HG03159 (cell line): ENCODE measurements at regions not wholly inside any gene's neighbourhood (a gene's known extent, or its start where the extent isn't known, plus 50 kb on each side); places are given as distances from the start of the nearest gene placed in this dataset.
A peak's percentile ranks its signal among the peaks of the same experiment; 100 is the strongest.

Experiments
- ATAC-seq: cut with Tn5 transposase; IDR thresholded peaks from one replicate; pipeline ENCODE4 v1.9.1; 2021; ENCODE audit warnings: mild to moderate bottlenecking, moderate library complexity; ENCODE audit not compliant: unreplicated experiment

- no peak for ATAC-seq
These were observed 478.7 kb downstream of the PDCD6IP start for GRCh38 chr3:34277110-34277509.

GRCh38 chr3:34279901-34280300 lies 481.5 kb downstream of the PDCD6IP start:
- no peak for ATAC-seq

- ATAC-seq = no peak
These were observed 485.3 kb downstream of the PDCD6IP start for GRCh38 chr3:34283751-34284150.

- ATAC-seq = no peak
These were observed 486.8 kb downstream of the PDCD6IP start for GRCh38 chr3:34284959-34285826.

GRCh38 chr3:34285827-34286188 lies 487.4 kb downstream of the PDCD6IP start:
- no peak for ATAC-seq

GRCh38 chr3:34292605-34293300 lies 494.3 kb downstream of the PDCD6IP start:
- no peak for ATAC-seq

- no peak for ATAC-seq
These were observed 495.8 kb downstream of the PDCD6IP start for GRCh38 chr3:34294240-34294639.

GRCh38 chr3:34296796-34297195 lies 498.4 kb downstream of the PDCD6IP start:
- no peak for ATAC-seq

GRCh38 chr3:34298653-34299052 lies 500.2 kb downstream of the PDCD6IP start:
- no peak for ATAC-seq

GRCh38 chr3:34300621-34301020 lies 502.2 kb downstream of the PDCD6IP start:
- ATAC-seq = no peak

GRCh38 chr3:34301313-34301712 lies 502.9 kb downstream of the PDCD6IP start:
- ATAC-seq = no peak

- no peak for ATAC-seq
These were observed 506.8 kb downstream of the PDCD6IP start for GRCh38 chr3:34305266-34305665.

- no peak for ATAC-seq
These were observed 514.3 kb downstream of the PDCD6IP start for GRCh38 chr3:34312684-34313083.

GRCh38 chr3:34319881-34320280 lies 521.5 kb downstream of the PDCD6IP start:
- no peak for ATAC-seq

- ATAC-seq = peak; percentile 60
These were observed 525.1 kb downstream of the PDCD6IP start for GRCh38 chr3:34323517-34323916.

GRCh38 chr3:34346656-34347055 lies 548.2 kb downstream of the PDCD6IP start:
- ATAC-seq = no peak

GRCh38 chr3:34351882-34352777 lies 553.7 kb downstream of the PDCD6IP start:
- no peak for ATAC-seq

- no peak for ATAC-seq
These were observed 554.4 kb downstream of the PDCD6IP start for GRCh38 chr3:34352778-34353331.

GRCh38 chr3:34357461-34357860 lies 559.0 kb downstream of the PDCD6IP start:
- no peak for ATAC-seq

- ATAC-seq = no peak
These were observed 560.6 kb downstream of the PDCD6IP start for GRCh38 chr3:34359064-34359463.

GRCh38 chr3:34360713-34361112 lies 562.3 kb downstream of the PDCD6IP start:
- ATAC-seq = no peak
